ENCODE measurements at regions not wholly inside any gene's neighbourhood (a gene's known extent, or its start where the extent isn't known, plus 50 kb on each side); places are given as distances from the start of the nearest gene placed in this dataset.

- Histone ChIP-seq H3K27ac (no peak overlapping the region), H3K4me1 (no peaks in the 10 kb centered on the region), H3K9me3 (no peaks in the 10 kb centered on the region), H3K27me3 (no peaks in the 10 kb centered on the region), H3K36me3 (no peaks in the 10 kb centered on the region), H3K4me3 (no peak overlapping the region)
- no peak for DNase-seq
- intact Hi-C loops (cut with DNase I): no loop called here
- no peak for TF ChIP-seq CTCF (IDR thresholded peaks at IDR 0.05)
- no peak for ATAC-seq
These were observed 89.0 kb upstream of the GK2 start for GRCh38 chr4:79497001-79497400.

- Histone ChIP-seq H3K27ac (no peak overlapping the region), H3K27me3 (no peaks in the 10 kb centered on the region), H3K9me3 (no peaks in the 10 kb centered on the region), H3K4me3 (no peak overlapping the region), H3K4me1 (no peaks in the 10 kb centered on the region), H3K36me3 (no peaks in the 10 kb centered on the region)
- DNase-seq (no peak), ATAC-seq (no peak)
- intact Hi-C loops (cut with DNase I): no loop called here
- no peak for TF ChIP-seq CTCF (IDR thresholded peaks at IDR 0.05)
These were observed 87.4 kb upstream of the GK2 start for GRCh38 chr4:79495447-79495846.

GRCh38 chr4:79492148-79492547 is 84.1 kb upstream of the GK2 start:
- Histone ChIP-seq H3K9me3 (no peaks in the 10 kb centered on the region), H3K27me3 (no peaks in the 10 kb centered on the region), H3K4me1 (no peaks in the 10 kb centered on the region), H3K36me3 (no peaks in the 10 kb centered on the region), H3K4me3 (no peak overlapping the region), H3K27ac (no peak overlapping the region)
- TF ChIP-seq CTCF (IDR thresholded peaks at IDR 0.05): no peak
- ATAC-seq (no peak), DNase-seq (no peak)
- intact Hi-C loops (cut with DNase I): no loop called here

GRCh38 chr4:79489506-79489905 is 81.5 kb upstream of the GK2 start:
- Histone ChIP-seq H3K9me3 (no peaks in the 10 kb centered on the region), H3K27ac (no peak overlapping the region), H3K36me3 (no peaks in the 10 kb centered on the region), H3K4me1 (no peaks in the 10 kb centered on the region), H3K27me3 (no peaks in the 10 kb centered on the region), H3K4me3 (no peak overlapping the region)
- intact Hi-C loops (cut with DNase I): no loop called here
- DNase-seq (no peak), ATAC-seq (no peak)
- TF ChIP-seq CTCF (IDR thresholded peaks at IDR 0.05): no peak

- Histone ChIP-seq H3K36me3 (no peaks in the 10 kb centered on the region), H3K27ac (no peak overlapping the region), H3K4me3 (no peak overlapping the region), H3K9me3 (peaks cover 0 to 4% of the 10 kb centered on the region in 2 donors), H3K4me1 (no peaks in the 10 kb centered on the region), H3K27me3 (no peaks in the 10 kb centered on the region)
- TF ChIP-seq CTCF (IDR thresholded peaks at IDR 0.05): no peak
- DNase-seq: no peak
- intact Hi-C loops (cut with DNase I): no loop called here
- ATAC-seq: no peak
These were observed 68.2 kb upstream of the GK2 start for GRCh38 chr4:79476196-79476595.

All from left lung (tissue), 4 donors.